ENCODE measurements at regions not wholly inside any gene's neighbourhood (a gene's known extent, or its start where the extent isn't known, plus 50 kb on each side); places are given as distances from the start of the nearest gene placed in this dataset.

DNA sequence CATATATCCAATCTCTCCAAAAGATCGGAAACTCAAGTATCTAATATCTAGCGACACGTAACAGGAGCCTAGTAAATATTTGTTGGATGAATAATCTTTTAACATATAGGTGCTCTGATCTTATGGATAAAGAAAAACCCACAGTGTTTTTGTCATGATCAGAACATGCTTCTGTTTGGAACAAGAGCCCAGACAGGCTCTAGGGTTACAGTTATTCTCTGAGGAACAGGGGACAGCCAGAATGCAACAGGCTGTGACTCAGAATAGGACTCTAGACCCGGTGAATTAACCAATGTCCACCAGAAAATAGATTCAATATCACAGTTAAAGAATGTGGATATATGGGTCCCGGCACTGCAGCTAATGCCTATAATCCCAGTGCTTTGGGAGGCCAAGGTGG is 296.1 kb upstream of the FZD8 start:
- no peaks in the 10 kb centered on the region for H3K27me3 ChIP-seq (replicated peaks in 1 of 2; ENCODE audit: control insufficient read depth in 2 of 2, insufficient read depth in 2 of 2, low read length in 1 of 2)
- H3K27ac ChIP-seq (ENCODE audit: control insufficient read depth, insufficient read depth), result no peak overlapping the region
- H3K4me1 ChIP-seq (ENCODE audit: control insufficient read depth, insufficient read depth, low read length), result no peaks in the 10 kb centered on the region
- no peaks in the 10 kb centered on the region for H4K20me1 ChIP-seq (ENCODE audit: control insufficient read depth, insufficient read depth)
- intact Hi-C loops (cut with micrococcal nuclease; ENCODE audit: unreplicated experiment) (no loop called here), in situ Hi-C loops (cut with MboI) (no loop called here)
- POLR2A ChIA-PET, result no interaction called here
- SMC1A ChIA-PET (ENCODE audit: uncharacterized antibody, unreplicated experiment), result no interaction called here
- H2AFZ ChIP-seq (ENCODE audit: control insufficient read depth, low read depth, low read length), result no peak overlapping the region
- no peak overlapping the region for H3K9ac ChIP-seq (ENCODE audit: control insufficient read depth, insufficient read depth, low read length)
- H3K4me3 ChIP-seq, result no peak overlapping the region
- no peaks in the 10 kb centered on the region for H3K79me2 ChIP-seq (ENCODE audit: control insufficient read depth, insufficient read depth, low read length)
- TF ChIP-seq SUZ12 (IDR thresholded peaks at IDR 0.05; ENCODE audit: unreplicated experiment), result no peak
- TF ChIP-seq, protein P1, sequence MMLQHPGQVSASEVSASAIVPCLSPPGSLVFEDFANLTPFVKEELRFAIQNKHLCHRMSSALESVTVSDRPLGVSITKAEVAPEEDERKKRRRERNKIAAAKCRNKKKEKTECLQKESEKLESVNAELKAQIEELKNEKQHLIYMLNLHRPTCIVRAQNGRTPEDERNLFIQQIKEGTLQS (IDR thresholded peaks at IDR 0.05; ENCODE audit: borderline replicate concordance, extremely low read depth, low read depth, low read length), result no peak
- H3K4me2 ChIP-seq (ENCODE audit: control insufficient read depth, insufficient read depth), result no peak overlapping the region
- CTCF ChIA-PET, result interaction anchor here (1.2 kb wide), 1 partner anchor 375 kb away, joined by 3 read pairs; no protein-coding TSS in a partner anchor
- no peaks in the 10 kb centered on the region for H3K36me3 ChIP-seq (ENCODE audit: control insufficient read depth in 2 of 2, insufficient read depth in 2 of 2, low read length in 1 of 2)
- BruUV-seq (replicated peaks), result no TSS peak
- H3K9me3 ChIP-seq (replicated peaks; ENCODE audit: control insufficient read depth, insufficient read depth, low read length), result no peaks in the 10 kb centered on the region
- no peak for DNase-seq (ENCODE audit: low read depth, low spot score)
- no peak for ATAC-seq
- WGBS (ENCODE audit: insufficient coverage, insufficient replicate concordance, low lambda C conversion rate, missing lambda C conversion rate), result 60% methylated on average over 5 of the region's 5 CpGs
- FAIRE-seq, result no peak
- RAD21 ChIA-PET (ENCODE audit: unreplicated experiment), result no interaction called here

DNA sequence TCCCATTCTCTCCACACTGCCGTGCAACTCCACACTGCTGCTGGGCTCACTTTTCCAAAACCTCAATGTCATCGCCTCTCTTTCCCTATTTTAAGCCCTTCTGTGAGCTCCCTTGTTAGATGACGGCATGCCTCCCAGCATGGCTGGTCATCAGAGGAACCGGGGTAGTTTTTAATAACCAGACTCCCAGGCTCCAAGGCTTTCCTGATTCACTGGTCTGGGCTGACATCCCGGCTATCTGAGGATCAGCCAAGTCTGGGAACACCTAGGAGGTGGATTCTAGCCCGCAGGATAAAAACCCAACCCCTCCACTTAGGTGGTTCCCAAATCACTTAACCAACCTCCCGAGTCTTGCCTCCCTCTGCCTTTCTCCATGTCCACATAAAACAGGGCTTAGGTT is 295.4 kb upstream of the FZD8 start:
- intact Hi-C loops (cut with micrococcal nuclease; ENCODE audit: unreplicated experiment), result no loop called here
- SMC1A ChIA-PET (ENCODE audit: uncharacterized antibody, unreplicated experiment), result no interaction called here
- Histone ChIP-seq H3K9ac (ENCODE audit: control insufficient read depth, insufficient read depth, low read length) (no peak overlapping the region), H2AFZ (ENCODE audit: control insufficient read depth, low read depth, low read length) (no peak overlapping the region), H3K4me3 (no peak overlapping the region), H3K27me3 (replicated peaks in 1 of 2; ENCODE audit: control insufficient read depth in 2 of 2, insufficient read depth in 2 of 2, low read length in 1 of 2) (no peaks in the 10 kb centered on the region), H3K4me2 (ENCODE audit: control insufficient read depth, insufficient read depth) (no peak overlapping the region), H3K79me2 (ENCODE audit: control insufficient read depth, insufficient read depth, low read length) (no peaks in the 10 kb centered on the region), H3K27ac (ENCODE audit: control insufficient read depth, insufficient read depth) (no peak overlapping the region), H3K4me1 (ENCODE audit: control insufficient read depth, insufficient read depth, low read length) (no peaks in the 10 kb centered on the region), H4K20me1 (ENCODE audit: control insufficient read depth, insufficient read depth) (no peaks in the 10 kb centered on the region), H3K36me3 (ENCODE audit: control insufficient read depth in 2 of 2, insufficient read depth in 2 of 2, low read length in 1 of 2) (no peaks in the 10 kb centered on the region), H3K9me3 (replicated peaks; ENCODE audit: control insufficient read depth, insufficient read depth, low read length) (no peaks in the 10 kb centered on the region)
- WGBS (ENCODE audit: insufficient coverage, insufficient replicate concordance, low lambda C conversion rate, missing lambda C conversion rate), result 18% methylated on average over 7 of the region's 7 CpGs
- POLR2A ChIA-PET, result no interaction called here
- no TSS peak for BruUV-seq (replicated peaks)
- DNase-seq (ENCODE audit: low read depth, low spot score) (no peak), FAIRE-seq (no peak), ATAC-seq (no peak)
- CTCF ChIA-PET, result no interaction called here
- RAD21 ChIA-PET (ENCODE audit: unreplicated experiment), result no interaction called here
- in situ Hi-C loops (cut with MboI), result no loop called here
- no peak for TF ChIP-seq SREBF2 (IDR thresholded peaks at IDR 0.05; ENCODE audit: low read length)
- no peak for TF ChIP-seq IRF4 (IDR thresholded peaks at IDR 0.05; ENCODE audit: low read depth, low read length)
- TF ChIP-seq E2F8 (IDR thresholded peaks at IDR 0.05; ENCODE audit: low read depth, partially characterized antibody), result no peak
- no peak for TF ChIP-seq ZNF384 (IDR thresholded peaks at IDR 0.05; ENCODE audit: borderline replicate concordance, low read depth, low read length)
- no peak for TF ChIP-seq POLR2AphosphoS5 (IDR thresholded peaks at IDR 0.05; ENCODE audit: low read length)
- TF ChIP-seq BCL3 (IDR thresholded peaks at IDR 0.05; ENCODE audit: borderline replicate concordance, insufficient read depth, low read depth, low read length, poor library complexity, severe bottlenecking), result no peak
- TF ChIP-seq IKZF2 (IDR thresholded peaks at IDR 0.05), result no peak
- no peak for TF ChIP-seq JUNB (IDR thresholded peaks at IDR 0.05)
- TF ChIP-seq NFYA (IDR thresholded peaks at IDR 0.05; ENCODE audit: borderline replicate concordance, low read depth, low read length), result no peak
- TF ChIP-seq NFYB (IDR thresholded peaks at IDR 0.05; ENCODE audit: insufficient read depth, low read depth, low read length), result no peak
- TF ChIP-seq JUND (IDR thresholded peaks at IDR 0.05; ENCODE audit: low read depth, low read length), result no peak
